ENCODE measurements at regions not wholly inside any gene's neighbourhood (a gene's known extent, or its start where the extent isn't known, plus 50 kb on each side); places are given as distances from the start of the nearest gene placed in this dataset.

DNA sequence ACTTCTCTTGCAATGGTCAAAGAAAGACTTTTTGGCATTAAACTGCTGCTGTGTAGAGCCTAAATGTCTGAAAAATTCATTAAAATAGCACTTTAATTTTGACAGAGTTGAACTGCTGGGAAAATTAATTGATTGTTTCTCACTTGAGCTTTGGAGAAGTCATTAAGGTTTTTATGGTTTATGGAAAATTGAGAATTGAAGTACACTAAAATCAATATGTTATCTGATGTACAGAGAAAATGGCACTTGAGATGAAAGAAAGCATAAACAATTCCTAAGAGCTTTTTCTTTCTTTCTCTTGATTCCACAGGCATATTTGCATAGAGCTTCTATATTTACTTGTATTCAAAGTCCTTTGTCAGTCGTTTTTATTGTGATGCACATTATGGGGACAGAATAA, 188.5 kb upstream of the CAND1 start:
- TF ChIP-seq, protein P1, sequence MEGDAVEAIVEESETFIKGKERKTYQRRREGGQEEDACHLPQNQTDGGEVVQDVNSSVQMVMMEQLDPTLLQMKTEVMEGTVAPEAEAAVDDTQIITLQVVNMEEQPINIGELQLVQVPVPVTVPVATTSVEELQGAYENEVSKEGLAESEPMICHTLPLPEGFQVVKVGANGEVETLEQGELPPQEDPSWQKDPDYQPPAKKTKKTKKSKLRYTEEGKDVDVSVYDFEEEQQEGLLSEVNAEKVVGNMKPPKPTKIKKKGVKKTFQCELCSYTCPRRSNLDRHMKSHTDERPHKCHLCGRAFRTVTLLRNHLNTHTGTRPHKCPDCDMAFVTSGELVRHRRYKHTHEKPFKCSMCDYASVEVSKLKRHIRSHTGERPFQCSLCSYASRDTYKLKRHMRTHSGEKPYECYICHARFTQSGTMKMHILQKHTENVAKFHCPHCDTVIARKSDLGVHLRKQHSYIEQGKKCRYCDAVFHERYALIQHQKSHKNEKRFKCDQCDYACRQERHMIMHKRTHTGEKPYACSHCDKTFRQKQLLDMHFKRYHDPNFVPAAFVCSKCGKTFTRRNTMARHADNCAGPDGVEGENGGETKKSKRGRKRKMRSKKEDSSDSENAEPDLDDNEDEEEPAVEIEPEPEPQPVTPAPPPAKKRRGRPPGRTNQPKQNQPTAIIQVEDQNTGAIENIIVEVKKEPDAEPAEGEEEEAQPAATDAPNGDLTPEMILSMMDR (conservative IDR thresholded peaks at IDR 0.05; ENCODE audit: low read length), result no peak
- no peak for TF ChIP-seq EZH2phosphoT487 (IDR thresholded peaks at IDR 0.05; ENCODE audit: borderline replicate concordance)

Data from Loucy (cell line).